Right lobe of liver (tissue), 4 donors: ENCODE measurements at regions not wholly inside any gene's neighbourhood (a gene's known extent, or its start where the extent isn't known, plus 50 kb on each side); places are given as distances from the start of the nearest gene placed in this dataset.

Experiments used
- CTCF ChIP-seq, 4 donors: fragments of 200-600 bp in 3 of 4; fragments of 450-650 bp in 1 of 4; IDR thresholded peaks; one replicate each; pipeline versions ENCODE4 v1.5.1 to v1.8.0; 2016 to 2022; ENCODE audit warnings: antibody characterized with exemption in 4 of 4, mild to moderate bottlenecking in 2 of 4
- POLR2A ChIP-seq: fragments of 450-650 bp; IDR thresholded peaks from one replicate; pipeline ENCODE4 v1.6.1; 2017; ENCODE audit warnings: antibody characterized with exemption, mild to moderate bottlenecking
- donor health status: DM: no; HTN: no; CAD: no.
- donor health status: DM: no; HTN: no; CAD: no.
- donor health status: DM: no; HTN: yes; CAD: no.

GRCh38 chr5:12592228-12592627, 688.0 kb upstream of the CTNND2 start:
- TF ChIP-seq CTCF (IDR thresholded peaks at IDR 0.05), result no peak
- no peak for TF ChIP-seq POLR2A
